HG03432 (cell line): ENCODE measurements at regions not wholly inside any gene's neighbourhood (a gene's known extent, or its start where the extent isn't known, plus 50 kb on each side); places are given as distances from the start of the nearest gene placed in this dataset.

Source experiments
- ATAC-seq: cut with Tn5 transposase; IDR thresholded peaks from one replicate; pipeline ENCODE4 v1.9.1; 2021; ENCODE audit warnings: mild to moderate bottlenecking, moderate library complexity; ENCODE audit not compliant: unreplicated experiment

- no peak for ATAC-seq
These were observed 208.6 kb upstream of the STEAP4 start for GRCh38 chr7:88515301-88515700.

- no peak for ATAC-seq
These were observed 202.6 kb upstream of the STEAP4 start for GRCh38 chr7:88509341-88509740.

- ATAC-seq, result no peak
These were observed 193.4 kb upstream of the STEAP4 start for GRCh38 chr7:88500131-88500530.

GRCh38 chr7:88495881-88496725, 189.4 kb upstream of the STEAP4 start:
- no peak for ATAC-seq

GRCh38 chr7:88492153-88492552, 185.5 kb upstream of the STEAP4 start:
- ATAC-seq, result no peak

GRCh38 chr7:88490874-88491273, 184.2 kb upstream of the STEAP4 start:
- ATAC-seq, result no peak

- ATAC-seq, result no peak
These were observed 183.5 kb upstream of the STEAP4 start for GRCh38 chr7:88490161-88490560.

- ATAC-seq, result no peak
These were observed 179.1 kb upstream of the STEAP4 start for GRCh38 chr7:88485821-88486220.

GRCh38 chr7:88484551-88484950, 177.9 kb upstream of the STEAP4 start:
- ATAC-seq, result no peak

- no peak for ATAC-seq
These were observed 174.2 kb upstream of the STEAP4 start for GRCh38 chr7:88480896-88481295.

GRCh38 chr7:88480271-88480670, 173.6 kb upstream of the STEAP4 start:
- no peak for ATAC-seq

- ATAC-seq, result no peak
These were observed 171.3 kb upstream of the STEAP4 start for GRCh38 chr7:88477976-88478375.

GRCh38 chr7:88465600-88465999, 158.9 kb upstream of the STEAP4 start:
- no peak for ATAC-seq

- ATAC-seq, result no peak
These were observed 156.1 kb upstream of the STEAP4 start for GRCh38 chr7:88462799-88463198.

GRCh38 chr7:88460650-88461049, 154.0 kb upstream of the STEAP4 start:
- ATAC-seq, result no peak

GRCh38 chr7:88458946-88459345, 152.3 kb upstream of the STEAP4 start:
- no peak for ATAC-seq

- no peak for ATAC-seq
These were observed 151.6 kb upstream of the STEAP4 start for GRCh38 chr7:88458279-88458678.

- no peak for ATAC-seq
These were observed 150.6 kb upstream of the STEAP4 start for GRCh38 chr7:88457320-88457719.

GRCh38 chr7:88456490-88456889, 149.8 kb upstream of the STEAP4 start:
- no peak for ATAC-seq

GRCh38 chr7:88455696-88456095, 149.0 kb upstream of the STEAP4 start:
- no peak for ATAC-seq

GRCh38 chr7:88452646-88453045, 146.0 kb upstream of the STEAP4 start:
- peak; percentile 47 for ATAC-seq

- no peak for ATAC-seq
These were observed 144.2 kb upstream of the STEAP4 start for GRCh38 chr7:88450874-88451273.

- ATAC-seq, result no peak
These were observed 142.7 kb upstream of the STEAP4 start for GRCh38 chr7:88449410-88449809.
